DMS153 treated with DMSO at 0.1 percent for 48 hours (cell line): ENCODE measurements at regions not wholly inside any gene's neighbourhood (a gene's known extent, or its start where the extent isn't known, plus 50 kb on each side); places are given as distances from the start of the nearest gene placed in this dataset.
A peak's percentile ranks its signal among the peaks of the same experiment; 100 is the strongest.

Experiments used
- DNase-seq: peaks from one replicate; lab custom pipeline; 2025; ENCODE audit not compliant: unreplicated experiment; lab: John Stamatoyannopoulos, UW

DNA sequence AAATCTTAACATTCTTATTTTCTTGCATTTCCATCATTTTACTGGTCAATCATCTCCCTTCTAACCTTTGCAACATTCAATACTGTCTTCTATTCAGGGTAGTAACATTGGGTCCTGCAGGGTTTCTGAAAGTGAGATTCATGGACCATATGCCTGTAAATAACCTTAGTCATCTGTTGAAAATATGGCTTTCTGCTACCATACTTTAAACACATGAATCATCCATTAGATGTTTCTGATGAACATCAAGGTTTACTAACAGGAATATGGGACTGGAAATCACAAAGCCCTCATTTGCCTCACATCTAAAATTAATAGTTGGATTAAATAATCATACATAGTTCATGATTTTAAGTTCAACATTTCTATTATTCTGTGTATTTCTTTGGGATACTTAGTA lies 475.9 kb upstream of the MARCKS start:
- no peak for DNase-seq

GRCh38 chr6:113381959-113382358 lies 475.2 kb upstream of the MARCKS start:
- DNase-seq: peak; percentile 68

DNA sequence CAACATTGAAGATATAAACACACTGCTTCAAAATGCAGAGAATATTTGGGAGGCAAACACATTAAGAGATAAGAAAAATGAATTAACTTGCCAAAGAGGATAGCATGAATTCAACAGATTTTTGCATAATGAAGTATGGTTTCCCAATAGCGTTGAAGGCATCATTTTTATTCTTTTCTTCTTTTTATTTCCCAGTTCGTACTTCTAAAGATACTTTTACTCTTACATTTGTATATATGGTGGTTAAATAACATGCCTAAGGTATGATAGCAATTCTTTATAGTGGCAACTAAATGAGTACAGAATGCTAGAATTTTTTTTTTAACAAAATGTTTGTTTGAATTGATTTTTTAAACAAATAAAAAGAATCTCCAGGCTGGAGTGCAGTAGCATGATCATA lies 473.4 kb upstream of the MARCKS start:
- no peak for DNase-seq

GRCh38 chr6:113385020-113385431 lies 472.1 kb upstream of the MARCKS start:
- DNase-seq: no peak

- no peak for DNase-seq
Observed at GRCh38 chr6:113388996-113389395, 468.1 kb upstream of the MARCKS start.

- DNase-seq: no peak
Observed at GRCh38 chr6:113392551-113393055, 464.5 kb upstream of the MARCKS start.

- DNase-seq: no peak
Observed at GRCh38 chr6:113394216-113394615, 462.9 kb upstream of the MARCKS start.

GRCh38 chr6:113394729-113395128 lies 462.4 kb upstream of the MARCKS start:
- no peak for DNase-seq

DNA sequence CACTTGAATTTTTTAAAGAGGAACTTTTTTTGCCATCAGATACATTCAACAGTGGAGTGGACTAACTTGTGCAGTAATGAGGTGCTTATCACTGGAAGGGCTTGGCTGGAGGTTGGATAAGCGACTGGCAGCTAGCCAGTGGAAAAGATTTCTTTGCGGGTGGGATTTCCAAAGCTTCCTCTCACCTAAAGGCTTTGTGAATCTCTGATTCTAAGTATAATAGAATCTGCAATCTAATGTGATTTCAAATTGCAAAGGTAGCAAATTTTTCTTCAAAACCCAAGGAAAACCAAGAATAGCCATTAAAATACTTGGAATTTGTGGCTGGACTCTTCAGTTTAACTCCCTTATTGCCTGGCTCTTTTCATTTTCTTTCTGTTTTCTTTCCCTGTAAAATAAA lies 460.4 kb upstream of the MARCKS start:
- DNase-seq: no peak

DNA sequence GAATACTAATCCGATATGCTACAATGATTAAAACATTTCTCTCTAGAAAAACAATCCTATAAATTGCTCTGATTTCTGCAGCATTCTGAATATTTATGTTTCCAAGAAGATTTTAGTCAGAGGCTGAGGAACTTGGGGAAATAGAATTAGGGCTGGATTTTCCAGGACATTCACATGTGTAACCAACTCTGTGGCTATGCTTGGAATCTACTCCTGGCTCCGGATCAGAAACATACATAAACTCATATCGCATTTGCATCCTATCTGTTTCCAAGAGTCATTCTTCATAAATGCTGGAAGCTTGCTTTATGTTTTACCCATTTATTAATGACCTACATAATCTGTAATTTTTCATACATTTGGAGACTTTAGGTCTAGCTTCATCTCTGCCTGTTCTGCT lies 459.9 kb upstream of the MARCKS start:
- DNase-seq: no peak

DNA sequence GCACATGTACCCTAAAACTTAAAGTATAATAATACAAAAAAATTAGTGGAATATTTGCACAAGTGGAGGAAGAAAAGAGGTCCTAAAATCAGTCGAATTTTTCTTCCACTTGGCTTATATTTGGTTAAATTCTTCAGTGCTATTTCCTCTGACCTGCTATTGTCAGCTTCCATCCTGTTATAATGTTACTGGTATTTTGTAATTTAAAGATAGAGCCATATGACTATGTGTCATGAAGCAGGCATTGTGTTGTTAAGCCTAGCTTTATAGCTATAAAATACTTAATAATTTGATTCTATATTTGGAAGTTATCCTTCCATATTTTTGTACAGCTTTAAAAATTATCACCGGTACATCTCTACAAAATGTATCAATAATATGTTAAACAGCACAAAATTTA lies 455.9 kb upstream of the MARCKS start:
- DNase-seq: no peak

DNA sequence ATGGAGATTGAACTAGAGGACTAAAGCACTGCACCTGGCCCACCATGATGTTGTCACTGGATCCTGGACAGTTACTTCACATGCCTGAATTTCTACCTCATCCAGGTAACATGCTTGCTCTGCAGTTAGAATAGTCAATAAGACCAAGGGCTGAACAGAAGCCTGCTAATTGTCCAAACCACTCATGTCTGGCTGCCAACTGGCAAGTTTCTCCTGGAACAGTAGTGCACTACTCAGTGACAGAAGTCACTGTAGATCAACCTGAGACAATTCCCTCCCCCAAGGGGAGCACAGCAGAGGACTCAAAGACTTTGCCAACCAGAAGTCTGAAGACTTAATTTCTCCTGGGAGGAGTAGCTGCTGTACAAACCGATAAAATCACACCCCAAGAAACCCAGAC lies 454.6 kb upstream of the MARCKS start:
- peak; percentile 25 for DNase-seq

DNA sequence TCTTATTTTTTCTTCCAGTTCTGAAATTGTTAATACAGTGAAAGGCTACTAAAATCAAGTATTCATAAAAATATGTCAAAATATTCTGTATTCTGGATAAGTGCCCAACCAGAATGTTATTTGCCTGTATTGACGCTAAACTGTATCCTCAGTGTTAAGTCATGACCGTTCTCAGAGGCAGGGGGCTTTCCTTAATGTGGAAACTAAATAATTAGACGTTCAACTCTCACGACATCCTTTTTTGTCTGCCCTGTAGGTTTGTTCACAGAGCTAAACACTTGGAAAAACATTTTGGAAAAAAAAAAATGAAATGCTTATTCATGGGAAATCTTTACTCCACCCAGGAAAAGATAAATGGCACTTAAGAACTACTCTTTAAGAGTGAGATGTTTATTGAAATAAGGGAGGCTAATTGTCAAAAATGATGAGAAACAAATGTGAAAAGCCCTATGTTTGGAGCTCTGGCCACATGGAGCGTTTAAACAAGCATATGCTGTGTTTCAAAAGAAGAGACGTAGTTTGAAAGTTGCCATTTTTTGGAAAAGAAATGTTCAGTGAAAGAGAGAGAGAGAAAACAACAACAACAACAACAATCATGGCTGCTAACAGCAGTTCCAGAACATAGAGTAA lies 453.1 kb upstream of the MARCKS start:
- no peak for DNase-seq

- no peak for DNase-seq
Observed at GRCh38 chr6:113405326-113406047, 451.7 kb upstream of the MARCKS start.

- DNase-seq: no peak
Observed at GRCh38 chr6:113406048-113406695, 451.0 kb upstream of the MARCKS start.

DNA sequence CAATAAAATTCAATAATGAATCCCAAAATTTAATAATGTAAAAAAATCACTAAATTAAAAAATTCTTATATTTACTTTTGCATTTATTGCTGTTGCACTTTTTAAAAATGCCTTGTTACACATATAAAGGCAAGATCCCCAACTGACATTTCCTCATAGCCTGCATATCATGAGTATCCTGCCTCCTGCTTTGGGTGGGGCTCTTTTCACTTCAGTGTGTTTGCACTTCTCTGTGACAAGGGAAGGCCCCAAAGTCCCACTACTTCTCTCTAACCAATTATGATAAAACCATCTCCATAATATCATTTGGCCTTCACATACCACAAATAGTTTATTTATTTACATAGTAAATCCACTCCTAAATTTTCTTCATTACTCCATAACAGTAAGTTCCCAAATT lies 446.1 kb upstream of the MARCKS start:
- peak; percentile 37 for DNase-seq

DNA sequence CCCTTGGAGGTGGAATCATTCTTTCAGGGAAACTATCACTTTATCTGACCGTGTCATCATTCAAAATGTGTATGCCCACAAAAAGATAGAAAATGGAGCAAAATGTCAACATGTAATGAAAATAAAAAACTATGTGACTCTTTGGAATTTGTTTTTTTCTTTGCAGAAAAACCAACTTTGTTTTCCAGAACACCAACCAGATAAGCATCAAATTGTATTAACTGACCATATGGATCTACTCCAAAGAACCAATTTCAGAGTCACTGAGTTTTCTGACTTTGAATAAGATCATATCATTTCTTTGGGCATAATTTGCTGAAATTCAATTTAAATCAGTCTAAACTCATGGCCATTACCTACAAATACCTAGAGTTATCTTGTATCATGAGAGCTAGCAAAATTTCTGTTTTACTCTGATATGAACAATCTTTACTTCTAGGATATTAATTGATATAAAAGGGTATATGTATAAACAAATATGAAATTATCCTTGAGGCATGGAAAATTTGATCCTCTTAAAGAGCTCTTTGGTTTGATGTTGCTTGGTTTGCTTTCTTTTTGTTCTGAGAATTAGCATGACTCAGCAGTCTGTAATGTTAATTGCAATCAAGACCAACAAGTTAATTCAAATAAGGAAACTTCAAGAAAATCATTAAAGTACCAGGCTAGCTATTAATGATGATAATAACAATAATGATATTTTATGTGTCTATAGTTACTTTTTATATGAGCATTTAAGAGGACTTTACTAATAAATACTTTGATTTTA lies 444.4 kb upstream of the MARCKS start:
- no peak for DNase-seq

DNA sequence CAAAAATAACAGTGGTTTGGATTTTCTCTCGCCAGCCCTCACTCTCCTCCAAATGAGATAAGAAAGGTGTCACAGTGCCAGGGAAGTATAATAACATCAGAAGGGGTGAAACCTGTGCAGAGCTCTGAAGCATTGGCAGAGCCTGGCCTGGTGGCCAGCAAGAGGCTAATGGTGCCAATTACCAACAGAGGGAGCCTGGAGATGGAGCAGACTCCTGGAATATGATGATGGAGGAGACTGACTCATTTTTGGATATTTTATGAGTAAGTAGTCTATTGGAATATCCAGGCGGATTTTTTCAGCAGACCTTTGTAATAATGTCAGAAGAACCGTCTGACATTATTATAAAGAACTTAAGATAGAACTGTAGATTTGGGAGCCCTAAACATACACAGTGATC lies 442.6 kb upstream of the MARCKS start:
- DNase-seq: peak; percentile 33

- DNase-seq: no peak
Observed at GRCh38 chr6:113416170-113416569, 441.0 kb upstream of the MARCKS start.

DNA sequence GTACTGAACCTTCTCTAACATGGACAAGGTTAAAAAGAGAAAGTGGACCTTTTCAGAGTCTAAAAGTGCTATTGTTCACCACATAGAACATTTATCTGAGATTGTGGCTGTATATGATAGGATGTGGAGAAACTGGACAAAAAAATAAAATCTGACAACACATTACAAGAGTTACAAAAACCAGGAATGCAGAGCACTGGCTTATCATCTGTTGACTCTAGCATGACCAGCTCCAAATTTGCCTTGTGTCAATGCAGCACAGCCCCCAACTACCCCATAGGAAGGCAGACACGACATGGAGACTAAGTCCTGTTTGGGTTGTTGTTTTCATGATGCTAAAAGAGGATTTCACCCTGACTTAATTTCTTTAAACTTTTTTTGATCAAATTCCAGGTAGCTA lies 436.9 kb upstream of the MARCKS start:
- DNase-seq: no peak

DNA sequence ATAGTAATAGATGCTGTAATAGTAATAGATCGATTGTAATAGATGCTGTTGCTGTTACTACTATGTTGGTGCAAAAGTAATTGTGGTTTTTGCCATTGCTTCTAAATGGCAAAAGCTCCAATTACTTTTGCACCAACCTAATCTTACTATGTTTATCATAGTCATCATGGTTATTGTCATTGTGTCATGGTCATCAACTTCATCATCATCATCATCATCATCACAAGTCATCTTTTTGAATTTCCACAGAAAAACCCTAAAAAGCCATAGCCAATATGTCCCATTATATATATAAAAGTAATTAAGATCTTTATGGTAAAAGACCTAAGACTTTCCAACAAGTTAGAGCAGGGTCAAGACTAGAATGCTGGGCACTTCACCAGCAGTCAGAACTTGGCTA lies 435.1 kb upstream of the MARCKS start:
- no peak for DNase-seq
